ENCODE measurements at regions not wholly inside any gene's neighbourhood (a gene's known extent, or its start where the extent isn't known, plus 50 kb on each side); places are given as distances from the start of the nearest gene placed in this dataset.

DNA sequence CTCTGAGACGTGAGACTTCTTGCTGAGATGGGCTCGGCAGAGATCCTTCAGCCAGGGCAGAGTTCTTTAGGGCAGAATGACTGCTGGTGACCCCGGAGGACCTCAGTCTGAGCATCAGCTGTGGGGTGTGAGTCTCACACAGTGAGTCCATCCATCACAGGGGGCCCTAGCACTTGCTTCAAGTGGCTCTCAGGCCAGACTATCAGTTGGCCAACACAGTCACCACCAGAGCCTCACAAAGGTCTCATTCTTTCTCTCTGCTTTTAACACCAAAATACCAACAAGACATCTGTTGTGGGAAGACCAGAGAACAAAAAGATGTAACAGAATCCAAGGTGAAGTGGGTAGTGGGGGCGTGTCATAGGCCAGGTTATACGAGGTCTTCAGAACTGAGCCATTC lies 345.6 kb upstream of the NRP1 start:
- Histone ChIP-seq H4K20me1 (ENCODE audit: control insufficient read depth, extremely low read depth, insufficient read depth, low read length) (no peaks in the 10 kb centered on the region), H3K79me2 (ENCODE audit: control insufficient read depth, insufficient read depth, low read length) (no peaks in the 10 kb centered on the region), H3K27me3 (ENCODE audit: control insufficient read depth, insufficient read depth, low read length) (peaks cover 2% of the 10 kb centered on the region), H3K4me3 (replicated peaks in 1 of 4; ENCODE audit: control extremely low read depth in 1 of 4, insufficient read depth in 1 of 4, low read depth in 3 of 4, low read length in 4 of 4) (no peak overlapping the region), H2AFZ (ENCODE audit: low read length) (no peak overlapping the region), H3K4me2 (ENCODE audit: extremely low read depth, insufficient read depth, low read length) (no peak overlapping the region), H3K9me3 (ENCODE audit: control insufficient read depth, insufficient read depth, low read depth, low read length) (no peaks in the 10 kb centered on the region), H3K36me3 (ENCODE audit: control insufficient read depth, insufficient read depth, low read length) (no peaks in the 10 kb centered on the region), H3K27ac (ENCODE audit: insufficient read depth, low read length) (no peak overlapping the region), H3K9ac (ENCODE audit: insufficient read depth, low read length) (no peak overlapping the region), H3K4me1 (ENCODE audit: control insufficient read depth, extremely low read depth, insufficient read depth, low read length) (no peaks in the 10 kb centered on the region)
- no peak for DNase-seq (ENCODE audit: low read depth in 2 of 2)
- TF ChIP-seq, protein P1, sequence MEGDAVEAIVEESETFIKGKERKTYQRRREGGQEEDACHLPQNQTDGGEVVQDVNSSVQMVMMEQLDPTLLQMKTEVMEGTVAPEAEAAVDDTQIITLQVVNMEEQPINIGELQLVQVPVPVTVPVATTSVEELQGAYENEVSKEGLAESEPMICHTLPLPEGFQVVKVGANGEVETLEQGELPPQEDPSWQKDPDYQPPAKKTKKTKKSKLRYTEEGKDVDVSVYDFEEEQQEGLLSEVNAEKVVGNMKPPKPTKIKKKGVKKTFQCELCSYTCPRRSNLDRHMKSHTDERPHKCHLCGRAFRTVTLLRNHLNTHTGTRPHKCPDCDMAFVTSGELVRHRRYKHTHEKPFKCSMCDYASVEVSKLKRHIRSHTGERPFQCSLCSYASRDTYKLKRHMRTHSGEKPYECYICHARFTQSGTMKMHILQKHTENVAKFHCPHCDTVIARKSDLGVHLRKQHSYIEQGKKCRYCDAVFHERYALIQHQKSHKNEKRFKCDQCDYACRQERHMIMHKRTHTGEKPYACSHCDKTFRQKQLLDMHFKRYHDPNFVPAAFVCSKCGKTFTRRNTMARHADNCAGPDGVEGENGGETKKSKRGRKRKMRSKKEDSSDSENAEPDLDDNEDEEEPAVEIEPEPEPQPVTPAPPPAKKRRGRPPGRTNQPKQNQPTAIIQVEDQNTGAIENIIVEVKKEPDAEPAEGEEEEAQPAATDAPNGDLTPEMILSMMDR (conservative IDR thresholded peaks at IDR 0.05 in 1 of 2, IDR thresholded peaks at IDR 0.05 in 1 of 2; ENCODE audit: low read depth in 1 of 2, low read length in 2 of 2), result no peak
- TF ChIP-seq EZH2 (IDR thresholded peaks at IDR 0.05; ENCODE audit: low read length, missing control alignments), result no peak

DNA sequence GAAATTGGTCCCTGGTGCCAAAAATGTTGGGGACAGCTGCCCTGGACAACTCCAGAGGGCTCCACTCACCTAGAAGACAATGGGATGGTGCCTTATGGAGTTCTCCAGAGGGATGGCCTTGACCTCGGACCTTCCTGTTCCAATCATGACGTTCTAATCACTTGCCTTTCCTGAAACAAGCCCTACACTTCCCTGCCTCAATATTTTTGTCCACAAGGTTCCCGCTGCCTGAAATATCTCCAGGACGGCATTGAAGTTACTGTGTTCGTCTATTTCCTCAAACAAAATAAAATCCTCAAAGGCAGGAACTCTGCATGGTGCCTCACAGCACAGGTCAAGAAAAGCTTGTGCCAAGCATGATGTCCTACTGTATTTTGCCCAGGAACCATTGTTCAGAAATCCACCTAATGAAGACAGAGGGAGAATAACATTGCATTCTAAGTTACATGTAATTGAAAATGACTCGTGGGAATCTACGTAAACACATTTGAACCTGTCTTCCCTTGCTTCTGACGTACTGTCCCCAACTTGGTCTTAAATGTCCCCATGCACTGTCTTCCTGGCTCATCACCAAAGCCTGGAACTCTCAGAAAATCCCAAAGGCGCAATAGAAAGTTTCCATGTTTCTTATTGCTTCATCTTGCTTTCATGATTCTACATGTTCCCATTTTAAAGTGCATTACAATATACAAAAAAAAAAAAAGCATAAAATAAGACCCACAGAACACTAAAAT lies 342.3 kb upstream of the NRP1 start:
- H3K4me2 ChIP-seq (ENCODE audit: extremely low read depth, insufficient read depth, low read length), result no peak overlapping the region
- H4K20me1 ChIP-seq (ENCODE audit: control insufficient read depth, extremely low read depth, insufficient read depth, low read length), result no peaks in the 10 kb centered on the region
- peaks cover 2% of the 10 kb centered on the region for H3K27me3 ChIP-seq (ENCODE audit: control insufficient read depth, insufficient read depth, low read length)
- no peaks in the 10 kb centered on the region for H3K4me1 ChIP-seq (ENCODE audit: control insufficient read depth, extremely low read depth, insufficient read depth, low read length)
- no peak for DNase-seq (ENCODE audit: low read depth in 2 of 2)
- no peaks in the 10 kb centered on the region for H3K9me3 ChIP-seq (ENCODE audit: control insufficient read depth, insufficient read depth, low read depth, low read length)
- no peaks in the 10 kb centered on the region for H3K79me2 ChIP-seq (ENCODE audit: control insufficient read depth, insufficient read depth, low read length)
- H3K36me3 ChIP-seq (ENCODE audit: control insufficient read depth, insufficient read depth, low read length), result no peaks in the 10 kb centered on the region
- no peak overlapping the region for H3K27ac ChIP-seq (ENCODE audit: insufficient read depth, low read length)
- H3K4me3 ChIP-seq (replicated peaks in 1 of 4; ENCODE audit: control extremely low read depth in 1 of 4, insufficient read depth in 1 of 4, low read depth in 3 of 4, low read length in 4 of 4), result no peak overlapping the region
- TF ChIP-seq, protein P1 (conservative IDR thresholded peaks at IDR 0.05 in 1 of 2, IDR thresholded peaks at IDR 0.05 in 1 of 2; ENCODE audit: low read depth in 1 of 2, low read length in 2 of 2), result no peak
- H2AFZ ChIP-seq (ENCODE audit: low read length), result no peak overlapping the region
- H3K9ac ChIP-seq (ENCODE audit: insufficient read depth, low read length), result no peak overlapping the region

GRCh38 chr10:33674986-33675599 lies 340.6 kb upstream of the NRP1 start:
- peak overlapping the region; percentile 82 for H2AFZ ChIP-seq (ENCODE audit: low read length)
- H3K36me3 ChIP-seq (ENCODE audit: control insufficient read depth, insufficient read depth, low read length), result no peaks in the 10 kb centered on the region
- H3K9me3 ChIP-seq (ENCODE audit: control insufficient read depth, insufficient read depth, low read depth, low read length), result no peaks in the 10 kb centered on the region
- peak in 1 of 2 donors; percentile 32 for DNase-seq (ENCODE audit: low read depth in 2 of 2)
- H4K20me1 ChIP-seq (ENCODE audit: control insufficient read depth, extremely low read depth, insufficient read depth, low read length), result no peaks in the 10 kb centered on the region
- H3K4me2 ChIP-seq (ENCODE audit: extremely low read depth, insufficient read depth, low read length), result peak overlapping the region; percentile 69
- H3K4me1 ChIP-seq (ENCODE audit: control insufficient read depth, extremely low read depth, insufficient read depth, low read length), result no peaks in the 10 kb centered on the region
- H3K27me3 ChIP-seq (ENCODE audit: control insufficient read depth, insufficient read depth, low read length), result peaks cover 2% of the 10 kb centered on the region
- TF ChIP-seq, protein P1 (conservative IDR thresholded peaks at IDR 0.05 in 1 of 2, IDR thresholded peaks at IDR 0.05 in 1 of 2; ENCODE audit: low read depth in 1 of 2, low read length in 2 of 2), result no peak
- no peak for TF ChIP-seq EZH2 (IDR thresholded peaks at IDR 0.05; ENCODE audit: low read length, missing control alignments)
- H3K27ac ChIP-seq (ENCODE audit: insufficient read depth, low read length), result no peak overlapping the region
- no peaks in the 10 kb centered on the region for H3K79me2 ChIP-seq (ENCODE audit: control insufficient read depth, insufficient read depth, low read length)
- peak overlapping the region; percentile 3 to 35 (median 8) for H3K4me3 ChIP-seq (replicated peaks in 1 of 4; ENCODE audit: control extremely low read depth in 1 of 4, insufficient read depth in 1 of 4, low read depth in 3 of 4, low read length in 4 of 4)
- H3K9ac ChIP-seq (ENCODE audit: insufficient read depth, low read length), result no peak overlapping the region
